ENCODE measurements at regions not wholly inside any gene's neighbourhood (a gene's known extent, or its start where the extent isn't known, plus 50 kb on each side); places are given as distances from the start of the nearest gene placed in this dataset.

DNA sequence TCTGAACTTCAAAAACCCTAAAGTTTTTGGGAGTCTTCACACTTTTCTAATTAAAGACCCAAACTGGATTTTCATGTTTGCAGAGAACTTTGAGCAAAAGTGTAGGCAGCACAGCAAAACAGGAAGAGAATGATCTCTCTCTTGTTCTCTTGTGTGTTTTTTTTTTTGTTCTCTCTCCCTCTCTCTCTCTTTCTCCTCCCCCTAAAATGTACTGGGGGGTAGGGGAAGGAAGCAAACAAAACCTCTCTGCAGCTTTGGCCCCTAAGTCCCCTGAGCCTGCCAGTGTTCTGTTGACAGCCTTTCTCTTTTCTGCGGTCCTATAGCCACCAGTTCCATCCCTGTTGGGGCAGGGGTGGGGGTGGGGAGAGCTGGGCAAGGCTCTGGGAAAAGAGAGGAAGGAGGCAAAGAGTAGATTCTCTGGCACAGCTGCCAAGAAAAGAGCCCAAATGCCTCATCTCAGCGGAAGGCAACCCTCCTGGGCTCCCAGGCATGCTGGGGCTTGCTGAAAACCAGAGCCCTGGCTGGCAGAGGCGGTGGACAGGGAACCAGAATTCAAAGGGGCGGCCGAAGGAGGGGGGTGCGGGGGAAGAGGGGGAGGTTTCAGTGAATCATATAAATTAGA, 295.3 kb downstream of the SOX9 start:
- TF ChIP-seq CTCF (IDR thresholded peaks at IDR 0.05) (no peak), POLR2A (IDR thresholded peaks at IDR 0.05) (no peak)

All from thyroid gland (tissue), 4 donors.